Sigmoid colon (tissue), 4 donors: ENCODE measurements at regions not wholly inside any gene's neighbourhood (a gene's known extent, or its start where the extent isn't known, plus 50 kb on each side); places are given as distances from the start of the nearest gene placed in this dataset.

ENCODE experiments used
- EP300 ChIP-seq, 4 donors: sonication (generic); formaldehyde crosslinking; IDR thresholded peaks; one replicate each; pipeline ENCODE4 v1.6.1; 2017; ENCODE audit warnings: antibody characterized with exemption in 4 of 4
- POLR2A ChIP-seq, 2 donors: fragments of 450-650 bp; IDR thresholded peaks; one replicate each; pipeline ENCODE4 v1.6.1; 2016; ENCODE audit warnings: antibody characterized with exemption in 2 of 2, mild to moderate bottlenecking in 2 of 2, moderate library complexity in 2 of 2
- POLR2AphosphoS5 ChIP-seq, 4 donors: sonication (generic); formaldehyde crosslinking; IDR thresholded peaks; one replicate each; pipeline ENCODE4 v1.6.1; 2017; ENCODE audit warnings: antibody characterized with exemption in 4 of 4
- TF ChIP-seq, protein P1 (sequence below), 4 experiments: fragments of 450-650 bp in 3 of 4; fragments of 200-600 bp in 1 of 4; IDR thresholded peaks; one replicate each; pipeline ENCODE4 v1.5.1; 2016 to 2019; ENCODE audit warnings: antibody characterized with exemption in 4 of 4, mild to moderate bottlenecking in 3 of 4, moderate library complexity in 2 of 4

DNA sequence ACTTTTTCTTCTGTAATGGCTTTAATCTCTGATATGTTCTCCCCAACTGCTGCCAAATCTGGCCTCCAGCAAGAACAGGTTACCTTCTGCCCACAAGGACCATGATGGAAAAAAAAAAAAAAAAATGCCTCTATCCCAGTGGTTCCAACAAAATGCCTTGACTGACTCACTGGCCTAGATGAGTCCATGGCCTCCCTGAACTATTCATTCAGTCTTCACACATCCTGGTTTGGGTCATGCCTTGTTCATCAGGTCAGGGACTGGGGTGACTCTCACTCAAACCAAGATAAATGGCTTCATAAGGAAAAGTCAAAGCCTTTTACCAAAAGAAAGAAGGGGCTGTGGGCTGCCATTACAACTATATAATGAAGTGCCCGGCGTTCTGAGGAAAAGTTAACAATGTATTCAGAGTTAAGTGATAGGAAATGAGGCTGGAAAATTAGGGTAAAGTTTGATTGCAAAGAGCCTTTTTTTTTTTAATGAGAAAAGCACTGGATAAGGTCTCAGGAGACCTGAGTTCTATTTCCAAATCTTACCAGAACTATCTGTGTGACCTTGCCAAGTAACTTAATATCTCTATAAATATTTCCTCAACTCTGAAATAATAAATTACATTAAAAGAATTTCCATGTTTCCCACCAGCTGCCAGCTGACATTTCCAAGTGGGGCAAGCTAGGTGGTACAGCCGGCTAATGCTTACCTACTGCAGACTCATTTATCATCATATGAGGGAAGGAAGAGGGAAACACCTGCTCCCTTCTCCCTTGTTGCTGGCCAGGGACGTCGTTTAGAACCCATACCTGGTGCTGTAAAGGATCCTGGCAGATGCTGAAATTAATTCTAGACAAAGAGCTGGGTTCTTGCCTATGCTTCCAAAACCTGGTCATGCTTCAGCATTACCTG, 380.0 kb upstream of the MARCKS start:
- TF ChIP-seq, protein P1, sequence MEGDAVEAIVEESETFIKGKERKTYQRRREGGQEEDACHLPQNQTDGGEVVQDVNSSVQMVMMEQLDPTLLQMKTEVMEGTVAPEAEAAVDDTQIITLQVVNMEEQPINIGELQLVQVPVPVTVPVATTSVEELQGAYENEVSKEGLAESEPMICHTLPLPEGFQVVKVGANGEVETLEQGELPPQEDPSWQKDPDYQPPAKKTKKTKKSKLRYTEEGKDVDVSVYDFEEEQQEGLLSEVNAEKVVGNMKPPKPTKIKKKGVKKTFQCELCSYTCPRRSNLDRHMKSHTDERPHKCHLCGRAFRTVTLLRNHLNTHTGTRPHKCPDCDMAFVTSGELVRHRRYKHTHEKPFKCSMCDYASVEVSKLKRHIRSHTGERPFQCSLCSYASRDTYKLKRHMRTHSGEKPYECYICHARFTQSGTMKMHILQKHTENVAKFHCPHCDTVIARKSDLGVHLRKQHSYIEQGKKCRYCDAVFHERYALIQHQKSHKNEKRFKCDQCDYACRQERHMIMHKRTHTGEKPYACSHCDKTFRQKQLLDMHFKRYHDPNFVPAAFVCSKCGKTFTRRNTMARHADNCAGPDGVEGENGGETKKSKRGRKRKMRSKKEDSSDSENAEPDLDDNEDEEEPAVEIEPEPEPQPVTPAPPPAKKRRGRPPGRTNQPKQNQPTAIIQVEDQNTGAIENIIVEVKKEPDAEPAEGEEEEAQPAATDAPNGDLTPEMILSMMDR (IDR thresholded peaks at IDR 0.05): no peak
- TF ChIP-seq POLR2A (IDR thresholded peaks at IDR 0.05): no peak
- no peak for TF ChIP-seq POLR2AphosphoS5 (IDR thresholded peaks at IDR 0.05)
- no peak for TF ChIP-seq EP300 (IDR thresholded peaks at IDR 0.05)
